ENCODE measurements at regions not wholly inside any gene's neighbourhood (a gene's known extent, or its start where the extent isn't known, plus 50 kb on each side); places are given as distances from the start of the nearest gene placed in this dataset.

- Histone ChIP-seq H3K9me3 (no peaks in the 10 kb centered on the region), H3K4me1 (ENCODE audit: control insufficient read depth in 1 of 2, low read depth in 2 of 2) (no peaks in the 10 kb centered on the region), H3K27ac (no peak overlapping the region), H3K36me3 (no peaks in the 10 kb centered on the region), H3K4me3 (no peak overlapping the region), H3K27me3 (replicated peaks; ENCODE audit: insufficient read depth) (no peaks in the 10 kb centered on the region)
- DNase-seq (ENCODE audit: low spot score) (no peak), ATAC-seq (ENCODE audit: insufficient number of reproducible peaks, low FRiP score, low read depth) (no peak)
- no peak for TF ChIP-seq CTCF (IDR thresholded peaks at IDR 0.05)
Observed at GRCh38 chr13:97875218-97875617, 78.3 kb upstream of the IPO5 start.

- no peak for TF ChIP-seq CTCF (IDR thresholded peaks at IDR 0.05)
- Histone ChIP-seq H3K27me3 (replicated peaks; ENCODE audit: insufficient read depth) (no peaks in the 10 kb centered on the region), H3K4me1 (ENCODE audit: control insufficient read depth in 1 of 2, low read depth in 2 of 2) (no peaks in the 10 kb centered on the region), H3K9me3 (no peaks in the 10 kb centered on the region), H3K4me3 (no peak overlapping the region), H3K36me3 (no peaks in the 10 kb centered on the region), H3K27ac (no peak overlapping the region)
- DNase-seq (ENCODE audit: low spot score): no peak
- no peak for ATAC-seq (ENCODE audit: insufficient number of reproducible peaks, low FRiP score, low read depth)
Observed at GRCh38 chr13:97875911-97876310, 77.6 kb upstream of the IPO5 start.

- no peaks in the 10 kb centered on the region for H3K9me3 ChIP-seq
- no peak for TF ChIP-seq CTCF (IDR thresholded peaks at IDR 0.05)
- no peak overlapping the region for H3K4me3 ChIP-seq
- DNase-seq (ENCODE audit: low spot score) (no peak), ATAC-seq (ENCODE audit: insufficient number of reproducible peaks, low FRiP score, low read depth) (no peak)
- H3K27ac ChIP-seq: no peak overlapping the region
- no peaks in the 10 kb centered on the region for H3K36me3 ChIP-seq
- H3K27me3 ChIP-seq (replicated peaks; ENCODE audit: insufficient read depth): no peaks in the 10 kb centered on the region
- H3K4me1 ChIP-seq (ENCODE audit: control insufficient read depth in 1 of 2, low read depth in 2 of 2): no peaks in the 10 kb centered on the region
Observed at GRCh38 chr13:97878431-97879375, 74.8 kb upstream of the IPO5 start.

GRCh38 chr13:97879646-97880310, 73.7 kb upstream of the IPO5 start:
- H3K4me3 ChIP-seq: no peak overlapping the region
- H3K4me1 ChIP-seq (ENCODE audit: control insufficient read depth in 1 of 2, low read depth in 2 of 2): no peaks in the 10 kb centered on the region
- H3K27me3 ChIP-seq (replicated peaks; ENCODE audit: insufficient read depth): no peaks in the 10 kb centered on the region
- ATAC-seq (ENCODE audit: insufficient number of reproducible peaks, low FRiP score, low read depth): no peak
- TF ChIP-seq CTCF (IDR thresholded peaks at IDR 0.05): no peak
- no peak for DNase-seq (ENCODE audit: low spot score)
- H3K9me3 ChIP-seq: no peaks in the 10 kb centered on the region
- H3K27ac ChIP-seq: no peak overlapping the region
- no peaks in the 10 kb centered on the region for H3K36me3 ChIP-seq

- ATAC-seq (ENCODE audit: insufficient number of reproducible peaks, low FRiP score, low read depth) (no peak), DNase-seq (ENCODE audit: low spot score) (no peak)
- no peak for TF ChIP-seq CTCF (IDR thresholded peaks at IDR 0.05)
- H3K27ac ChIP-seq: no peak overlapping the region
- no peaks in the 10 kb centered on the region for H3K27me3 ChIP-seq (replicated peaks; ENCODE audit: insufficient read depth)
- H3K36me3 ChIP-seq: no peaks in the 10 kb centered on the region
- H3K4me3 ChIP-seq: no peak overlapping the region
- no peaks in the 10 kb centered on the region for H3K4me1 ChIP-seq (ENCODE audit: control insufficient read depth in 1 of 2, low read depth in 2 of 2)
- no peaks in the 10 kb centered on the region for H3K9me3 ChIP-seq
Observed at GRCh38 chr13:97880311-97880675, 73.2 kb upstream of the IPO5 start.

All from thoracic aorta (tissue), 2 donors.